T-helper 2 cell treated with Interferon-gamma antibody and Interleukin-4, amounts not matched to agents 100 ng/mL and 5 ng/mL, for 36 hours (primary cell): ENCODE measurements at regions not wholly inside any gene's neighbourhood (a gene's known extent, or its start where the extent isn't known, plus 50 kb on each side); places are given as distances from the start of the nearest gene placed in this dataset.
"Not testable (repeated sequence)": the region's sequence is repeated elsewhere in the genome, so short reads cannot be mapped to it uniquely, and the experiment has no call there.

Experiments
- intact Hi-C: fragments of 100-400 bp; cut with micrococcal nuclease; formaldehyde crosslinking; loops from one replicate; pipeline ENCODE4 v1.15.1; 2023

- intact Hi-C loops = no loop called here
These were observed 194.6 kb upstream of the SDK2 start for GRCh38 chr17:73838815-73839214.

DNA sequence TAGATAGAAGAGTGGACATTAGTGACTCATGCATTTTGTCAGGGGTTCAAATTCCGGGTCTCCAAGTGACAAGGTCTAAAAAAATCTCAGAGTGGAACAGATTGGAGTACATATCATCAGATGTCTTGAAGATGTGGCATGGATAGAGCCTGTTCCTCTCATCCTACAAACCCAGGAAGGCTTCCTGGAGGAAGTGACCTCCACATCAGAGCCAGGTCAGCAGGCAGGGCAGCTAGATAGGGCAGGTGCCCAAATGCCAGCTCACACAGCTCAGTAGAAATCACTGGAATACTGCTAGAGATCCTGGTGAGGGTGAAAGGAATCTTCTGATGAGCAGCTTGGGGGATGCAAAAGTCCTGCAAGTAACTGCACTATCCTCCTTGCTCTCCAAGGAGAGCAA, 196.6 kb upstream of the SDK2 start:
- intact Hi-C loops = no loop called here

GRCh38 chr17:73841431-73842060, 197.3 kb upstream of the SDK2 start:
- intact Hi-C loops = no loop called here

DNA sequence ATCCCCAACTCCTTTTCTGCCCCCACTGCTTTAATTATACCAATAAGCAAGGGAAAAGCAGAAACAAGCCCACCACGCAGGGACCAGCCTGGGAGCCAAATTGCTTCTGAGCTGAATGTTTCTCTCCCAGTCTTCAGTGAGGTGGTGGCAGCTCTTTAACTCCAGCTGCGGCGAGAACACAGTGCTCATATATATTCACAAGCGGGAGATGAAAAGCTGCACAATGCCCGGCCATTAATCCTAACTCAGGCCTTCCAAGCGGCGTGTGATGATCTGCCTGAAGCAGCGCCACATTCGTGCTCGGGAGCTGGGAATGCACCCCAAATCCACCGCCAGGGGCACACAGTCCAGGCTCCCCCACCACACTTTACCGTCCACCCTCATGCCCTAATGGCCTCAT, 203.7 kb upstream of the SDK2 start:
- intact Hi-C loops = no loop called here

DNA sequence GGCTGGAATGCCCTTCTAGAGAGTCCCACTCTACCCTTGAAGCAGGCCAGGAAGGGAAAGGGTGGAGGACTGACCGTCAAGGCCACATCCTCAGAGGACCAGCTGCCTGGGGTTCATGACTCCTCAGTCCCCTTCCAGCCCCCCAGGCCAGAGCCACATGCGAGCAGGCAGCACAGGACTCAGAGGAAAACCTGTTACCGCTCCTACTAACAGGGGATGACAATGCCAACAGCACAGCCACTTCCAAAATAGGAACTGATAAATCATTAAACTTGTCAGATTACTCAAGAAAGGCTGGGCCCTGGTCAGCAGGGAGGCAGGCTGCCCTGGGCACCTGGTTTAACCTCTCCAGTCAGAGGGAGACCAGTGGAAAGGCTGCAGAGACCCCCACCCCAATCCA, 206.2 kb upstream of the SDK2 start:
- intact Hi-C loops = no loop called here

GRCh38 chr17:73851091-73851490, 206.8 kb upstream of the SDK2 start:
- intact Hi-C loops = no loop called here

- intact Hi-C loops = no loop called here
These were observed 207.7 kb upstream of the SDK2 start for GRCh38 chr17:73851921-73852320.

DNA sequence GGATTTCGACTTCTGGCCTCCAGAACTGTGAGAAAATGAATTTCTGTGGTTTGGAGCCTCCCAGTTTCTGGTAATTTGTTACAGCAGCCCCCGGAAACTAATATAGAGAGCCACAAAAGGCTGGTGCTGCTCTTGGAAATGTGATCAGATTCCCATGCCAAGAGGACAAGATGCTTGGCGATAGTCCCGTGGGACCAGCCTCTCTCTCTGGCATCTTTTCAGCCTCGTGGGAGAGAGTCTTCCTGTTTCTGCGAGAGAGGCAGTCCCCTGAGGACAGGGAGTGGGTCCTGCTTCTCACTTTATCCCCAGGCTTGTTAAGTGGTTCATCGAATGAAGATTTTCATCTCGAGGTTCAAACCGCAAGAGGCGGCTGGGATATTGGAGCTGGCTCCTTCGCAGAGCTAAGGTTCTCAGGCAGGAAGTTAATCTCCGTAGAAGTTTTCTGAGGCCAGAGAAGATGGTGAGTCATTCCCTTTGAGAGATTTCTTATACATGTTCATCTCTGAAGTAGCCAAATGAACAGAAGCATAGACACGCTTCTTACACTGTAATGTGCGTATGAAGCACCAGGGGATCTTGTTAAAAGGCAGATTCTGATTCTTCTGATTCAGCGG, 211.6 kb upstream of the SDK2 start:
- intact Hi-C loops = no loop called here

GRCh38 chr17:73856556-73856955, 212.3 kb upstream of the SDK2 start:
- intact Hi-C loops = no loop called here

DNA sequence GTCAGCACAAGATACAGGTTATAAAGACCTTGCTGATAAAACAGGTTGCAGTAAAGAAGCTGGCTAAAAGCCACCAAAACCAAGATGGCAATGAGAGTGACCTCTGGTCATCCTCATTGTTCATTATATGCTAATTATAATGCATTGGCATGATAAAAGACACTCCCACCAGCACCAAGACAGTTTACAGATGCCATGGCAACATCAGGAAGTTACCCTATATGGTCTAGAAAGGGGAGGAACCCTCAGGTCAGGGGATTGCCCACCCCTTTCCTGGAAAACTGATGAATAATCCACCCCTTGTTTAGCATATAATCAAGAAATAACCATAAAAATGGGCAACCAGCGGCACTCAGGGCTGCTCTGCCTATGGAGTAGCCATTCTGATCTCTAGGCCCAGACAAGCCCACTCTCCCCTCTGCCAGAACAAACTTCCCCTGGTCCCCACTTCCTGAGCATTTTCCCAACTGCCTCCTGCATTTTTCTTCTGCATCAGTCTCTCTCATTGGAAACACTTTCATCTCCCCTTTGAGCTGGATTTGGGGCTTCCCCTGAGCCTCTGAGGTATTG, 215.3 kb upstream of the SDK2 start:
- intact Hi-C loops = not testable (repeated sequence)

GRCh38 chr17:73861543-73861942, 217.3 kb upstream of the SDK2 start:
- intact Hi-C loops = no loop called here

- intact Hi-C loops = no loop called here
These were observed 219.7 kb upstream of the SDK2 start for GRCh38 chr17:73863761-73864535.

DNA sequence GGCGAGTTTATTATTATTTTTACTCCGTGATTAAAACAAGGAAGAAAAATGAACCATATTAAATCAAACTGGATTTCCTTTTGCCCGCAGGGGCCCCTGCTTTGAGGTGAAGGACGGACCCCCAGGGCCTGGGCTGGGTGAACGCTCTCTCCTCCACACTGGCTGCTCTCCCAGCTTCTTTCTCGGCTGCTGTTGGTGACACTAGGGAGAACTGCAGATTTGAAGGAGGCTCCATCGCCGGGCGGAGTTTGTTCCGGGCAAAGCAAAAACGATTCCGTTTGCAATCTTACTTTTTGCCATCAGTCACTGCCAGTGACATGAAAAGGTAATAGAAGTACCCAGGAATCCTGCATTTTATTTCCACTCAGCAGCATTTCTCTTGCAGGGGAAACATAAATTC, 221.6 kb upstream of the SDK2 start:
- intact Hi-C loops = no loop called here

- intact Hi-C loops = no loop called here
These were observed 222.8 kb upstream of the SDK2 start for GRCh38 chr17:73867056-73867455.

- intact Hi-C loops = no loop called here
These were observed 225.8 kb upstream of the SDK2 start for GRCh38 chr17:73870068-73870467.

DNA sequence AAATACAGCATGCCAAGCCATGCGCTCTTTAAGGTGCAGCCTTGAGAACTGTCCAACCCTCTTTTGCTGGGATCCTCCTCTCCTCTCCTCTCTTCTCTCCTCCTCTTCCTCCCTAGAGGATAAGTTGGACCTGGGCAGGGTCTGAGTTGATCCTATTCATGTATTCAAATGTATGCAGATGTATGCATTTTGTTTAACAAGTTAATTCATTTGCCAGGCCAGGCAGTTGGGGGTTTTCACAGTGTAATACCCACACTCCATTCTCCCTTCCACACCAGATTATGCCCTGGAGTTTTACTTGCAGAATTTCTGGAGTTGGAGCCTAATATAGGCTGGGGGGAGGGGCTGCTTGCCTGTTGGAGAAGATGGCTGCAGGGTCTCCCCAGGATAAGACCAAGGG, 226.2 kb upstream of the SDK2 start:
- intact Hi-C loops = no loop called here

DNA sequence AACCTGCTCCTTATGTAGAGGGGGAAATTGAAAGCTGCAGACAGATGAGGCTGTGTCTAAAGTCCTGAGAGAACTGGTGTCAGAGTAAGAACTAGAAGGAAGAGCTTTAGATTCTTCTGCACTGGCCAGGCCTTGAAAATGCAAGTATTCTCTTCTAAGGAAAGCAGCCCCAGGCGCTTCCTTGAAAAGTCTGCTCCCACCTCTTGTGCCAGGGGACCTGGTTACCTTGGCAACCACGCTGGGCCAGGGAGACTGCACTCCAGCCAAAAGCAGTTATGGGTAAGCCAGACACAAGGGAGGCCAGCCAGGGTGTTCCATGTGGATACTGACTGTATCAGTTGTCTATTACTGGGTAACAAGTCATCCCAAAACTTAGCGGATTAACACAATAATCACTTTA, 228.6 kb upstream of the SDK2 start:
- intact Hi-C loops = no loop called here

DNA sequence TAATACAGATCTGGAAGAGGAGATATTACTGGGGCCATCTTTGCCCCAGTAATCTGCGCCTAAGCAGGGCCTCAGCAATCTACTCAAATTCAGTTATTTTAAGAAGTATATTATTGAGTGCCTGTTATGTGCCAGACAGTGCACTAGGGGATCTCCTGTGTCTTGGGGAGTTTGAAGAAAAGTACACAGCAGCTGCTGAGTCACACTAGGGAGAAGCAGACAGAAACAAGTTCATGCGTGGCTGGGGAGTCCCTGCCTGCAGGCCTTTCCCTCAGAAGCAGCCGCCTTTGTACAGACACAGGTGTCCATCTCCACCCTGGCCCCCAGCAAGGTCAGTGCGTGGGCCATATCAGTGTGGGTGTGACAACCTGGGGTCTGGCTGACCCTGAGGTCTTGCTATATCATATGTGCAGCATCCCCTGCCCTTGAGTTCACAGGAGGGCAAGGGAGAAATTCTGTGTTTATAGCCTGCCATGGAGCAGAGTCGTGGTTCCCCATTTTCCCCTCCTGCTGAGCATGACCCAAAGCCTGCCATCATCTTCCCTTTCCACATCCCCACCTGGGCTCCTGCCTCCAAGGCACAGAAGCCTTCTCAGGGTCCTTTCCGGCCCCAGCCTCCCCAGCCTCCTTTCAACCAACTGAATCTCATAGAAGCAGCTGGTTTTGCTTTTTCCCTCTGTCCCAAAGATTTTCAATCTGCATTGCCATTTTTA, 229.9 kb upstream of the SDK2 start:
- intact Hi-C loops = no loop called here

DNA sequence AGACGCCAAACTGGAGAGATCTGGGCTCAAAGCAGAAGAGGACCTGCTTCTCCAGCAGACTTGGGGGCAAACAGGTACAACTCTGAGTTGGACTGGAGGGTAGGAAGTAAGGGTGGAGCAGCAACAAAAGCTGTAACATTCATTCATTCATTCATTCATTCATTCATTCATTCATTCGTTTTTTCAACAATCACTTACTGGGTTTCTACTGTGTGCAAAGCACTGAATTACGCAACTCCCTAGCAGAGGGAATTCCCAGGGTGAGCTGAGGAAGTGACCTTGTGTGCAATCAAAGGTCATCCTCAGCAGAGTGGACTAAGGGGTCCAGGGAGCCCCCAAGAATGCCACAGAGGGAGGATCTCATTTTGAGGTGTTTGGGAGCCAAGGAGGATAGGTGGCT, 231.1 kb upstream of the SDK2 start:
- intact Hi-C loops = no loop called here

GRCh38 chr17:73877962-73878361, 233.7 kb upstream of the SDK2 start:
- intact Hi-C loops = no loop called here

DNA sequence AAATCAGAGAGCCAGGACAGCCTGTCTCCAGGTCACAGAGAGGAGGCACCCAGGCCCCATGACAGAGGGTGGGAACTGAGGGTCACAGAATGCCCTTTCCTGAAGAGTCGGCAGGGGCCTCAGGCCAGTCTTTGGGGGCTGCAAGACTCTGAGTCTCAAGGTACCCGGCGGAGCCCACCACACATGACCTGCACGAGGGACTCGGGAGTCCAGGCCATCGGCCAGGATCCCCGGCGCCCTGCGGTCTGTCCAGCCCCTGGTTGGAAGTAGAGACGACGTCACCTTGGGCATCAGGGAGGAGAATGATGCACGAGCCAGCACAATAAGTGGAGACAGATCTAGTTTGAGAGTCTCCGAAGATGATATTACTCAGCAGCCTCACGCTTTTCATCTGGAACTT, 234.7 kb upstream of the SDK2 start:
- intact Hi-C loops = no loop called here

DNA sequence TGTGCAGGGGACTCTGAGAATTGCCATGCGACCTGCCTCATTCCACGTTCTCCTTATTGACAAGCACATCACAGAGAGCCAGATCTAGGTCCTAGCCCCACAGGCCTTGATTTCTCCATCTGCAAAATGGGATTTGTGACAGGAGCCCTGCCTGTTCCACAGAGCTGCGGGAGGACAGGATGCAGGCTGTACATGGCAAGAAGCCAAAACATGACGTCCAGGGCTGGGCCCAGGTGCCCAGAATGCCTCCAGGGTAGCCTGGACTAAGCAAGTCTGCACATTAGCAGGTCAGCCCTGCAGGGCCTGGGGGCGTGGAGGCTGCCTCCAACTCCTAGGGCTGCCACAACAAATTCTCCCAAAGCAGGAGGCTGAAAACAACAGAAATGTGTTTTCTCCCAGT, 235.7 kb upstream of the SDK2 start:
- intact Hi-C loops = no loop called here
